GM12873 (cell line): ENCODE measurements at regions not wholly inside any gene's neighbourhood (a gene's known extent, or its start where the extent isn't known, plus 50 kb on each side); places are given as distances from the start of the nearest gene placed in this dataset.

Experiments used
- TF ChIP-seq, protein P1 (sequence below): IDR thresholded peaks from 2 replicates; pipeline ENCODE4 v1.5.1; 2012; ENCODE audit warnings: low read depth, mild to moderate bottlenecking, moderate library complexity, low read length, control low read depth; ENCODE audit not compliant: insufficient read depth; ENCODE audit errors: missing control alignments

DNA sequence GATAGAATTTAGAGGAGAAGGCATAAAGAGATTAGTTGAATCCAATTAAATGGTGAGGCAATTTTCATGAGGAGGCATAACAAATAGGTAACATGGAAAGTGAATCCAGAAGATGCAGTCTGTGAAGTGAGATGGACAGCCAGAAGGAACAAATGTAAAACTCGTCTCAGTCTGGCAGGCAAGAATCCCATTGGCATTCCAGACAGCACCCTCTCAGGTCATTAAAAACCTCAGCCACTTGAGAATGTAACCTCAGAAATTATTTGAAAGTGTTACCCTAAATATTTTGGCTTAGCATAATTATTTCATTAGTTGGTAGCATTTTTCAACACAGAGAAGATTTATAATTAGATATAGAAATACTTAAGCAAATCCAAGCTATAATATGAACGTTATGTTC lies 342.3 kb downstream of the LRRC3B start:
- TF ChIP-seq, protein P1, sequence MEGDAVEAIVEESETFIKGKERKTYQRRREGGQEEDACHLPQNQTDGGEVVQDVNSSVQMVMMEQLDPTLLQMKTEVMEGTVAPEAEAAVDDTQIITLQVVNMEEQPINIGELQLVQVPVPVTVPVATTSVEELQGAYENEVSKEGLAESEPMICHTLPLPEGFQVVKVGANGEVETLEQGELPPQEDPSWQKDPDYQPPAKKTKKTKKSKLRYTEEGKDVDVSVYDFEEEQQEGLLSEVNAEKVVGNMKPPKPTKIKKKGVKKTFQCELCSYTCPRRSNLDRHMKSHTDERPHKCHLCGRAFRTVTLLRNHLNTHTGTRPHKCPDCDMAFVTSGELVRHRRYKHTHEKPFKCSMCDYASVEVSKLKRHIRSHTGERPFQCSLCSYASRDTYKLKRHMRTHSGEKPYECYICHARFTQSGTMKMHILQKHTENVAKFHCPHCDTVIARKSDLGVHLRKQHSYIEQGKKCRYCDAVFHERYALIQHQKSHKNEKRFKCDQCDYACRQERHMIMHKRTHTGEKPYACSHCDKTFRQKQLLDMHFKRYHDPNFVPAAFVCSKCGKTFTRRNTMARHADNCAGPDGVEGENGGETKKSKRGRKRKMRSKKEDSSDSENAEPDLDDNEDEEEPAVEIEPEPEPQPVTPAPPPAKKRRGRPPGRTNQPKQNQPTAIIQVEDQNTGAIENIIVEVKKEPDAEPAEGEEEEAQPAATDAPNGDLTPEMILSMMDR, result no peak

DNA sequence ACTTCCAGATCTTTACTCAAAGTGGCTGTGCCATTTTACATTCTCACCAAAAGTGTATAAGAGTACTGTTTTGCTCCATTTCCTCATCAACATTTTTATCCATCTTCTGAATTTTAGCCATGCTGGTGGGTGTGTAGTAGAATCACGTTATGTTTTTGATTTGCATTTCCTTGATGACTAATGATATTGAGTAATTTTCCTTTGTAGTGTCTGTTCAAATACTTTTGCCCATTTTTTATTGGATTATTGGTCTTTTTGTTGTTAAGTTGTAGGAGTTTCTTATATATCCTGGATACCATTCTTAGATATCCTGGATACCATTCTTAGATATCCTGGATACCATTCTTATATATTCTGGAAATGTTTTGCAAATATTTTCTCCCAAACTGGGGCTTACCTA lies 344.9 kb downstream of the LRRC3B start:
- TF ChIP-seq, protein P1, result no peak

DNA sequence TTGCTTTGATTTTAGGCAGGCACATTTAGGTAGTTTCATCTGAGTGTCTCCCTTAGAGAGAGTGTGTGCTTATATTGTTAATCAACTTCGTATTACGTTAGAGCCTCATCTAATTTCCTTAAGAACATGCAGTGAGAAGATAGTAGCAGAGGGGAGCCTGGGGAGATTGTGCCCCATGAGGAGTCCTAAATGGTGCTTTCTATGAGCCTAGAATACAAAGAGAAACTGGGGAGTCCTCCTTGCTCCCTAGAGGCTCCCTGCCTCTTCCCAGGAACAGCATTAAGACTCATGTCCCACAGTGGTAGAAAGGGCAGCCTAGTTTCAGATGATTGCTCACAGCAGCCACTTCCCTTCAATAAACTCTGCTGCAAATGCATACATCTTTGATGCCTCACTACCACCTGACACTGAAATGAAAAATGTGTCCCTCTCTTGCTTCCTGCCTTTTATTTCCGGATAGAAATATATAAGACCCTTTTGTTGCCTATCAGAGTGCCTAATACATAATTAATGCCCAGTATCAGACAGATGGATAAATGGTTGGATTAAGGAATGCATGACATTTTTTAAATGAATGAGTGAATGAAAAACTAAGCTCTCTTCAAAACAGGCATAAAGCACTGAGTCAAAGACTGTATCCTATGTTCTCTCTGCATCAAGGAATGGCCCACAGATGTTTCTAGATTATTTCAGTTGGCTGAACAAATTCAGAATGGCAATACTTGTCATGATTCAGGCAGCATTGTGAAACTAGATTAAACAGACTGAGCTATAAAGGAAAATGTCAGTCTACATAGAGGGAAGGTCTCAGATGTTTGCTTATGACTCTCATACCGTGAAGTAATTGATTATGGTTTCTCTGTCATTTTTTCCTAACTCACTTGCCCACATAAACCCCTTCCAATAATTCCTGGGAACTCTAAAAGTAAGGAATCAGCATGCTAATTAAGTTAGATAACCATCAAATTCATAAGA lies 362.1 kb downstream of the LRRC3B start:
- TF ChIP-seq, protein P1, result no peak

DNA sequence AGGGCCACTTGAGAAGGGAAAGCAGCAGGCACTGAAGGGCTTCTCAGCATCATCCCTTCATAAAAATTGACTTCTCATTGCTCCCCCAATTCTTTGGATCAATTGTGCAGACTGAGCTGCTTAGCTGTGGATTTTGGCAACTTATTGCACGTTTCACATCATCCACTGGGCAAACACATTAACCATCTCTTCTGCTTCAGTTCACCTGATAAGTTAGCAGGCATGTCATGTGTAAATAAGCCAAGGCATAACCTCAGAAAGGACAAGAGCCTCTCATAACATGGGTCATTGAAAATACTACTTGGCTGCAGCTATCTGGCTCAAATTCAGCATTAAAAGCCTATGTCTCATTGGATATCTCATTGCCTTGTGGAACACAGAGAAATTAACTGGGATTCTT lies 366.5 kb downstream of the LRRC3B start:
- TF ChIP-seq, protein P1, result no peak

DNA sequence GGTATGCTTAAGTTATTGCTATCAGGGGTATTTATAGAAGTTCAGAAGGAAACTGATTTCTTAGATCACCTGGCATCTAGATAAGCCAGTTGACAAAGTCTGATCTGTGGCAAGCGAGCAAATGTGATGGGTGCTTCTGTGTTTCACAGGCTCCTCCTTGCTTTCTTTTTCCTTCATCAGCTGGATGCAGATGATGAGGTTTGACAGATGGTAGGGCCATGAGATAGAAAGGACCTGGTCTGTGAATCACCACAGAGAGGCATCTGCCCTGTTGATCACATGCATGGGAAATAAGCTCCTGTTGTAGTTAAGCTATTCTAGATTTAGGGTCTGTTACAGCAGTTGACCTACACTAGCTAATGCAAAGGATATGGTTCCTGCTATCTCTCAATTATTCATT lies 372.0 kb downstream of the NEK10 start:
- TF ChIP-seq, protein P1, result no peak

DNA sequence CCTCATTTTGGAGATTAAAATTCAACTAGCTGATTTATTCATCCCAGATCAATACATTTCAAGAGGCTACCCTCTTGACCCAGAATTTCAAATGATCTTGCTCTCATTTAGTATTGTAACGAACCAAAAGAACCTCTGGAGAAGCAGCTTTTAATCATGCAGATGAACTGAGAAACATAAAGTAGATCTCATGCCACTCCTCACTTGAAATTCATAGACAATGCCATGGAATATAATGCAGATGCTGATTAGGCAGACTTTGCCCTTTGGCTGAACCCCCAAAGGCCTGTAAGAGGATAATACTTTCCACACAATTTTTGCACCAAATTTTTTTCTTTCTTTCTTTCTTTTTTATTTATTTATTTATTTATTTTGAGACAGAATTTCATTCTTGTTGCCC lies 358.3 kb downstream of the NEK10 start:
- TF ChIP-seq, protein P1, result no peak

DNA sequence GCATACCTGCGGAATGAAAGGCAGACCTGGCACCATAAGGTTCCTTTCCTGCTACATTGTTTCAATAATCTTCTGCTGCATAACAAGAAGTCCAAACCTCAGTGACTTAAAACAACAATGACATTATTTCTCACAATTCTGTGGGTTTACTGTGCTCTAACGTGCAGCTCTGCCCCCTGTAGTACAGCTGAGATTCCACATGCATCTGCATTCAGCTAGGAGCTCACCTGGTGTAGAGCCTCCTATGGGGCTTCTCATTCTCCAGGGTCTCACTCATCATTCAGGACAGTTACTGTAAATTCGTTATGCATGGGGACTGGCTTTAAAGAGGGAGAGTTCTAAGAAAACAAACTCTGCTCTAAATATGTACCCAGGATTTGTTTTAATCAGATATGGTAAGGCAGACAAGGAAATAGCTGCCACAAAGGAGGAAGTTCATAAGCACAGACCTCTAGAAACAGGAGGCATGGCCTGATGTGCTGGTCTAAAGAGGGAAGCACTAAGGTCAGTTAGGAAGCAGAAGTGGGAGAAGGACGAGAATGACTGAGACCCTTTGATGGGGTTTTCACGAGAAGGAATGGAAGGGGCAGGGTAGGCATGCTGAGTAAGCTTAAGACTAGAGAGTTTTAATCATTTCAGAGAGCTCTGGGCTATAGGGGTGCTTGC lies 347.0 kb downstream of the NEK10 start:
- TF ChIP-seq, protein P1, result no peak
